Neural cell (in vitro differentiated cells): ENCODE measurements at regions not wholly inside any gene's neighbourhood (a gene's known extent, or its start where the extent isn't known, plus 50 kb on each side); places are given as distances from the start of the nearest gene placed in this dataset.

Experiments used
- H2AFZ ChIP-seq: fragments of 200-600, 300-800 bp; sonication (generic), shearing (Covaris generic); 2 replicates; pipeline ENCODE4 v1.6.0; 2014; ENCODE audit warnings: low read depth, mild to moderate bottlenecking, antibody characterized with exemption, low read length, moderate library complexity
- H3F3A ChIP-seq: fragments of 200-600 bp; shearing (Covaris generic); 2 replicates; pipeline ENCODE4 v1.6.1; 2016; ENCODE audit warnings: mild to moderate bottlenecking, moderate library complexity, mixed read lengths, antibody characterized with exemption, low read length; ENCODE audit not compliant: insufficient read depth, poor library complexity, severe bottlenecking
- H3K27ac ChIP-seq: fragments of 200-600, 300-800 bp; sonication (generic), shearing (Covaris generic); 2 replicates; pipeline ENCODE4 v1.5.1; 2014; ENCODE audit warnings: mild to moderate bottlenecking, low read length, moderate library complexity
- H3K27me3 ChIP-seq: fragments of 300-800, 200-600 bp; sonication (generic), shearing (Covaris generic); 2 replicates; pipeline ENCODE4 v1.6.0; 2014; ENCODE audit warnings: mild to moderate bottlenecking, low read depth, low read length, moderate library complexity; ENCODE audit not compliant: insufficient read depth
- H3K36me3 ChIP-seq: fragments of 300-800, 200-600 bp; sonication (generic), shearing (Covaris generic); 2 replicates; pipeline ENCODE4 v1.5.1; 2014; ENCODE audit warnings: mild to moderate bottlenecking, antibody characterized with exemption, low read length, moderate library complexity; ENCODE audit not compliant: insufficient read depth
- H3K4me2 ChIP-seq: fragments of 300-800, 200-600 bp; sonication (generic), shearing (Covaris generic); 2 replicates; pipeline ENCODE4 v1.6.0; 2014; ENCODE audit warnings: mild to moderate bottlenecking, low read length
- H3K4me3 ChIP-seq: fragments of 300-800, 200-600 bp; sonication (generic), shearing (Covaris generic); 2 replicates; pipeline ENCODE4 v1.5.1; 2014; ENCODE audit warnings: mild to moderate bottlenecking, low read length, moderate library complexity
- H3K79me2 ChIP-seq: fragments of 200-600 bp; shearing (Covaris generic); replicated peaks from 2 replicates; pipeline ENCODE4 v1.6.0; 2014; ENCODE audit warnings: mild to moderate bottlenecking, low read length, moderate library complexity; ENCODE audit not compliant: insufficient read depth
- H3K9ac ChIP-seq: fragments of 300-800, 200-600 bp; sonication (generic), shearing (Covaris generic); 2 replicates; pipeline ENCODE4 v1.6.1; 2016; ENCODE audit warnings: mild to moderate bottlenecking, low read length, mixed read lengths
- H3K9me2 ChIP-seq: fragments of 200-600 bp; shearing (Covaris generic); 2 replicates; pipeline ENCODE4 v1.6.1; 2016; ENCODE audit warnings: mild to moderate bottlenecking, low read length, mixed read lengths; ENCODE audit not compliant: insufficient read depth
- H3K9me3 ChIP-seq: fragments of 200-600, 300-800 bp; sonication (generic), shearing (Covaris generic); 2 replicates; pipeline ENCODE4 v1.6.1; 2016; ENCODE audit warnings: mild to moderate bottlenecking, mixed run types, low read length, moderate library complexity, mixed read lengths
- H4K20me1 ChIP-seq: fragments of 200-600 bp; shearing (Covaris generic); 2 replicates; pipeline ENCODE4 v1.6.1; 2016; ENCODE audit warnings: mild to moderate bottlenecking, mixed run types; ENCODE audit not compliant: insufficient read depth
- CTCF ChIP-seq: fragments of 450-650 bp; IDR thresholded peaks from 2 replicates; pipeline ENCODE4 v1.5.1; 2014; ENCODE audit warnings: antibody characterized with exemption, mild to moderate bottlenecking, moderate library complexity; ENCODE audit not compliant: poor library complexity, severe bottlenecking
- EP300 ChIP-seq: fragments of 450-650 bp; conservative IDR thresholded peaks from 2 replicates; pipeline ENCODE4 v1.6.1; 2014; ENCODE audit warnings: antibody characterized with exemption, mild to moderate bottlenecking, moderate library complexity; ENCODE audit not compliant: poor library complexity, severe bottlenecking
- EZH2 ChIP-seq: fragments of 200-600, 300-800 bp; shearing (Covaris generic), sonication (generic); IDR thresholded peaks from 2 replicates; pipeline ENCODE4 v1.6.1; 2014; ENCODE audit warnings: antibody characterized with exemption, low read length, borderline replicate concordance, mild to moderate bottlenecking; ENCODE audit not compliant: insufficient read depth, poor library complexity, severe bottlenecking
- MXI1 ChIP-seq: fragments of 450-650 bp; conservative IDR thresholded peaks from 2 replicates; pipeline ENCODE4 v1.6.1; 2014; ENCODE audit warnings: antibody characterized with exemption, mild to moderate bottlenecking; ENCODE audit not compliant: poor library complexity, severe bottlenecking
- POLR2AphosphoS5 ChIP-seq: IDR thresholded peaks from 2 replicates; pipeline ENCODE4 v1.6.1; 2012
- RAD21 ChIP-seq: fragments of 450-650 bp; conservative IDR thresholded peaks from 2 replicates; pipeline ENCODE4 v1.6.1; 2014; ENCODE audit warnings: antibody characterized with exemption, mild to moderate bottlenecking, moderate library complexity
- REST ChIP-seq: IDR thresholded peaks from 2 replicates; pipeline ENCODE4 v1.6.1; 2012; ENCODE audit warnings: borderline replicate concordance
- SMC3 ChIP-seq: fragments of 450-650 bp; conservative IDR thresholded peaks from 2 replicates; pipeline ENCODE4 v1.6.1; 2014; ENCODE audit warnings: antibody characterized with exemption, mild to moderate bottlenecking, moderate library complexity; ENCODE audit not compliant: poor library complexity
- TAF1 ChIP-seq: IDR thresholded peaks from 2 replicates; pipeline ENCODE4 v1.6.1; 2012; ENCODE audit warnings: low read depth

GRCh38 chr1:195768936-195769335 lies 839.3 kb downstream of the KCNT2 start:
- Histone ChIP-seq H3K79me2 (no peaks in the 10 kb centered on the region), H3F3A (no peaks in the 10 kb centered on the region), H3K36me3 (no peaks in the 10 kb centered on the region), H3K4me3 (no peak overlapping the region), H3K27ac (no peak overlapping the region), H4K20me1 (no peaks in the 10 kb centered on the region), H2AFZ (no peak overlapping the region), H3K9me3 (no peaks in the 10 kb centered on the region), H3K4me2 (no peak overlapping the region), H3K9me2 (no peaks in the 10 kb centered on the region), H3K27me3 (no peaks in the 10 kb centered on the region), H3K9ac (no peak overlapping the region)
- TF ChIP-seq SMC3 = no peak
- TF ChIP-seq MXI1 = no peak
- TF ChIP-seq CTCF = no peak
- no peak for TF ChIP-seq EP300
- no peak for TF ChIP-seq POLR2AphosphoS5
- no peak for TF ChIP-seq TAF1
- no peak for TF ChIP-seq RAD21
- no peak for TF ChIP-seq EZH2

GRCh38 chr1:195768377-195768776 lies 839.9 kb downstream of the KCNT2 start:
- H3K9me3 ChIP-seq = no peaks in the 10 kb centered on the region
- H3K9ac ChIP-seq = no peak overlapping the region
- H3K4me3 ChIP-seq = no peak overlapping the region
- H3K4me2 ChIP-seq = no peak overlapping the region
- no peaks in the 10 kb centered on the region for H3K27me3 ChIP-seq
- no peak overlapping the region for H3K27ac ChIP-seq
- no peaks in the 10 kb centered on the region for H3K36me3 ChIP-seq
- no peaks in the 10 kb centered on the region for H3F3A ChIP-seq
- no peaks in the 10 kb centered on the region for H3K79me2 ChIP-seq
- H2AFZ ChIP-seq = no peak overlapping the region
- no peaks in the 10 kb centered on the region for H4K20me1 ChIP-seq
- no peaks in the 10 kb centered on the region for H3K9me2 ChIP-seq
- TF ChIP-seq POLR2AphosphoS5 (no peak), CTCF (no peak), EP300 (no peak), MXI1 (no peak), REST (no peak), SMC3 (no peak)
